Fibroblast of the conjunctiva (primary cell): ENCODE measurements at regions not wholly inside any gene's neighbourhood (a gene's known extent, or its start where the extent isn't known, plus 50 kb on each side); places are given as distances from the start of the nearest gene placed in this dataset.
"Not testable (repeated sequence)": the region's sequence is repeated elsewhere in the genome, so short reads cannot be mapped to it uniquely, and the experiment has no call there.

Experiments used
- DNase-seq: peaks from one replicate; pipeline ENCODE4 v3.0.0-alpha.2; 2010; ENCODE audit warnings: low read depth

GRCh38 chr2:142827170-142827569 lies 50.3 kb upstream of the KYNU start:
- no peak for DNase-seq

- no peak for DNase-seq
Observed at GRCh38 chr2:142825861-142826260, 51.6 kb upstream of the KYNU start.

- DNase-seq: no peak
Observed at GRCh38 chr2:142824756-142825155, 52.7 kb upstream of the KYNU start.

GRCh38 chr2:142822190-142822589 lies 55.3 kb upstream of the KYNU start:
- DNase-seq: no peak

GRCh38 chr2:142819411-142819810 lies 58.1 kb upstream of the KYNU start:
- DNase-seq: no peak

- DNase-seq: no peak
Observed at GRCh38 chr2:142815375-142815774, 62.1 kb upstream of the KYNU start.

- no peak for DNase-seq
Observed at GRCh38 chr2:142813830-142814829, 63.3 kb upstream of the KYNU start.

- not testable (repeated sequence) for DNase-seq
Observed at GRCh38 chr2:142811644-142812043, 65.8 kb upstream of the KYNU start.

- DNase-seq: no peak
Observed at GRCh38 chr2:142805244-142805643, 72.2 kb upstream of the KYNU start.

GRCh38 chr2:142803158-142803557 lies 74.3 kb upstream of the KYNU start:
- no peak for DNase-seq

- no peak for DNase-seq
Observed at GRCh38 chr2:142796588-142796987, 80.9 kb upstream of the KYNU start.

GRCh38 chr2:142796161-142796560 lies 81.3 kb upstream of the KYNU start:
- DNase-seq: no peak

GRCh38 chr2:142794850-142795249 lies 82.6 kb upstream of the KYNU start:
- no peak for DNase-seq

GRCh38 chr2:142792328-142792727 lies 85.1 kb upstream of the KYNU start:
- not testable (repeated sequence) for DNase-seq

- no peak for DNase-seq
Observed at GRCh38 chr2:142791335-142791734, 86.1 kb upstream of the KYNU start.

GRCh38 chr2:142786918-142787702 lies 90.4 kb upstream of the KYNU start:
- no peak for DNase-seq

- no peak for DNase-seq
Observed at GRCh38 chr2:142782942-142783443, 94.5 kb upstream of the KYNU start.

- no peak for DNase-seq
Observed at GRCh38 chr2:142781146-142781545, 96.3 kb upstream of the KYNU start.

GRCh38 chr2:142778289-142778688 lies 99.2 kb upstream of the KYNU start:
- no peak for DNase-seq

GRCh38 chr2:142777742-142778141 lies 99.7 kb upstream of the KYNU start:
- no peak for DNase-seq

- no peak for DNase-seq
Observed at GRCh38 chr2:142769761-142770160, 107.7 kb upstream of the KYNU start.

- DNase-seq: no peak
Observed at GRCh38 chr2:142767847-142768246, 109.6 kb upstream of the KYNU start.

GRCh38 chr2:142758973-142759372 lies 118.5 kb upstream of the KYNU start:
- DNase-seq: no peak
